HG03575 (cell line): ENCODE measurements at regions not wholly inside any gene's neighbourhood (a gene's known extent, or its start where the extent isn't known, plus 50 kb on each side); places are given as distances from the start of the nearest gene placed in this dataset.
A peak's percentile ranks its signal among the peaks of the same experiment; 100 is the strongest.

Experiments
- ATAC-seq: cut with Tn5 transposase; IDR thresholded peaks from one replicate; pipeline ENCODE4 v1.9.1; 2021; ENCODE audit not compliant: unreplicated experiment, insufficient number of reproducible peaks, low FRiP score; ENCODE audit errors: extremely low read depth

- ATAC-seq: no peak
Observed at GRCh38 chr4:115834441-115834840, 721.0 kb upstream of the NDST4 start.

- ATAC-seq: no peak
Observed at GRCh38 chr4:115824630-115825029, 711.2 kb upstream of the NDST4 start.

GRCh38 chr4:115803825-115804224, 690.4 kb upstream of the NDST4 start:
- no peak for ATAC-seq

GRCh38 chr4:115790812-115791211, 677.4 kb upstream of the NDST4 start:
- no peak for ATAC-seq

- ATAC-seq: peak; percentile 41
Observed at GRCh38 chr4:115781528-115782146, 668.2 kb upstream of the NDST4 start.

- peak; percentile 80 for ATAC-seq
Observed at GRCh38 chr4:115780835-115781234, 667.4 kb upstream of the NDST4 start.

- ATAC-seq: no peak
Observed at GRCh38 chr4:115780268-115780667, 666.8 kb upstream of the NDST4 start.

GRCh38 chr4:115770046-115770543, 656.7 kb upstream of the NDST4 start:
- ATAC-seq: no peak

- ATAC-seq: no peak
Observed at GRCh38 chr4:115769396-115769795, 656.0 kb upstream of the NDST4 start.

GRCh38 chr4:115763051-115763450, 649.6 kb upstream of the NDST4 start:
- ATAC-seq: no peak

- no peak for ATAC-seq
Observed at GRCh38 chr4:115759231-115759630, 645.8 kb upstream of the NDST4 start.

GRCh38 chr4:115749404-115749803, 636.0 kb upstream of the NDST4 start:
- no peak for ATAC-seq

GRCh38 chr4:115740806-115741205, 627.4 kb upstream of the NDST4 start:
- no peak for ATAC-seq

- no peak for ATAC-seq
Observed at GRCh38 chr4:115729739-115730266, 616.4 kb upstream of the NDST4 start.

GRCh38 chr4:115723621-115724020, 610.2 kb upstream of the NDST4 start:
- ATAC-seq: no peak

- no peak for ATAC-seq
Observed at GRCh38 chr4:115720611-115721010, 607.2 kb upstream of the NDST4 start.

- no peak for ATAC-seq
Observed at GRCh38 chr4:115711575-115711974, 598.2 kb upstream of the NDST4 start.

- no peak for ATAC-seq
Observed at GRCh38 chr4:115688961-115689360, 575.5 kb upstream of the NDST4 start.

- no peak for ATAC-seq
Observed at GRCh38 chr4:115687052-115687755, 573.8 kb upstream of the NDST4 start.

- ATAC-seq: no peak
Observed at GRCh38 chr4:115678425-115678941, 565.1 kb upstream of the NDST4 start.
